ENCODE measurements at regions not wholly inside any gene's neighbourhood (a gene's known extent, or its start where the extent isn't known, plus 50 kb on each side); places are given as distances from the start of the nearest gene placed in this dataset.

- DNase-seq, result no peak
Measured at GRCh38 chr22:46092011-46092410, 58.3 kb upstream of the PPARA start.

- no peak for DNase-seq
Measured at GRCh38 chr22:46092670-46093410, 57.5 kb upstream of the PPARA start.

GRCh38 chr22:46093796-46094195 lies 56.5 kb upstream of the PPARA start:
- DNase-seq, result no peak

GRCh38 chr22:46094676-46095075 lies 55.6 kb upstream of the PPARA start:
- DNase-seq, result no peak

- no peak for DNase-seq
Measured at GRCh38 chr22:46096051-46096450, 54.3 kb upstream of the PPARA start.

GRCh38 chr22:46096706-46097230 lies 53.6 kb upstream of the PPARA start:
- no peak for DNase-seq

- no peak for DNase-seq
Measured at GRCh38 chr22:46097268-46097900, 52.9 kb upstream of the PPARA start.

GRCh38 chr22:46098525-46099475 lies 51.5 kb upstream of the PPARA start:
- no peak for DNase-seq

- no peak for DNase-seq
Measured at GRCh38 chr22:46099740-46100139, 50.6 kb upstream of the PPARA start.

- no peak for DNase-seq
Measured at GRCh38 chr22:46100401-46101105, 49.8 kb upstream of the PPARA start.

All from stimulated activated naive CD4-positive, alpha-beta T cell (primary cell).